Neural progenitor cell (in vitro differentiated cells): ENCODE measurements at regions not wholly inside any gene's neighbourhood (a gene's known extent, or its start where the extent isn't known, plus 50 kb on each side); places are given as distances from the start of the nearest gene placed in this dataset.

ENCODE experiments used
- EZH2 ChIP-seq: fragments of 200-600 bp; sonication (generic); IDR thresholded peaks from 2 replicates; pipeline ENCODE4 v1.6.1; 2017; ENCODE audit warnings: antibody characterized with exemption, mild to moderate bottlenecking, moderate library complexity
- EZH2phosphoT487 ChIP-seq: fragments of 200-600 bp; sonication (generic); IDR thresholded peaks from 2 replicates; pipeline ENCODE4 v1.6.1; 2017; ENCODE audit warnings: antibody characterized with exemption
- TF ChIP-seq, protein P1 (sequence below): fragments of 200-600 bp; sonication (generic); IDR thresholded peaks from 2 replicates; pipeline ENCODE4 v1.5.1; 2017; ENCODE audit warnings: antibody characterized with exemption, mild to moderate bottlenecking

DNA sequence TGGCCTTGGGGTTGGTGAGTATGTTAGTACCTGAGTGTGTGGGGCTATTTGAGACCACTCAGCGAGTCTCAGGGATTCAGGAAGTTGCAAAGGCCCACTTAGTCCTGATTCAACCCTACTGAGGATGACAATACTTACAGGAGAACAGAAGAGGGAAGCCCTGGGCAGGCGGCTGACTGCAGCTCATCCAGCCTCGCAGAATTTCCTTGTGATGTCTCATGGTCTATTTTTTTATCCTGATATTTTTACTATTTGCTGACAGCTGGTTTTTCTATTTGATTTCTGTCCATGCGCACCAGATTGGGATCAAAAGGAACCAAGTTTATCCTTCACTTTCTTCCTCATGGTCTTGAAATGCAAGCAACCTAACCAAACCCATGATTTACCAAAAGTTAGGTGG, 201.8 kb upstream of the LNX1 start:
- TF ChIP-seq, protein P1, sequence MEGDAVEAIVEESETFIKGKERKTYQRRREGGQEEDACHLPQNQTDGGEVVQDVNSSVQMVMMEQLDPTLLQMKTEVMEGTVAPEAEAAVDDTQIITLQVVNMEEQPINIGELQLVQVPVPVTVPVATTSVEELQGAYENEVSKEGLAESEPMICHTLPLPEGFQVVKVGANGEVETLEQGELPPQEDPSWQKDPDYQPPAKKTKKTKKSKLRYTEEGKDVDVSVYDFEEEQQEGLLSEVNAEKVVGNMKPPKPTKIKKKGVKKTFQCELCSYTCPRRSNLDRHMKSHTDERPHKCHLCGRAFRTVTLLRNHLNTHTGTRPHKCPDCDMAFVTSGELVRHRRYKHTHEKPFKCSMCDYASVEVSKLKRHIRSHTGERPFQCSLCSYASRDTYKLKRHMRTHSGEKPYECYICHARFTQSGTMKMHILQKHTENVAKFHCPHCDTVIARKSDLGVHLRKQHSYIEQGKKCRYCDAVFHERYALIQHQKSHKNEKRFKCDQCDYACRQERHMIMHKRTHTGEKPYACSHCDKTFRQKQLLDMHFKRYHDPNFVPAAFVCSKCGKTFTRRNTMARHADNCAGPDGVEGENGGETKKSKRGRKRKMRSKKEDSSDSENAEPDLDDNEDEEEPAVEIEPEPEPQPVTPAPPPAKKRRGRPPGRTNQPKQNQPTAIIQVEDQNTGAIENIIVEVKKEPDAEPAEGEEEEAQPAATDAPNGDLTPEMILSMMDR: no peak
- TF ChIP-seq EZH2phosphoT487 (no peak), EZH2 (no peak)
